NCI-H1436 treated with DMSO at 0.1 percent for 48 hours (cell line): ENCODE measurements at regions not wholly inside any gene's neighbourhood (a gene's known extent, or its start where the extent isn't known, plus 50 kb on each side); places are given as distances from the start of the nearest gene placed in this dataset.
A peak's percentile ranks its signal among the peaks of the same experiment; 100 is the strongest.

Experiments used
- DNase-seq: peaks from one replicate; lab custom pipeline; 2025; lab: John Stamatoyannopoulos, UW

GRCh38 chr9:90024823-90025222 lies 420.0 kb downstream of the GADD45G start:
- no peak for DNase-seq

- DNase-seq: no peak
Measured at GRCh38 chr9:90025816-90026215, 421.0 kb downstream of the GADD45G start.

- no peak for DNase-seq
Measured at GRCh38 chr9:90027296-90027790, 422.5 kb downstream of the GADD45G start.

GRCh38 chr9:90029386-90029785 lies 424.6 kb downstream of the GADD45G start:
- DNase-seq: no peak

- DNase-seq: no peak
Measured at GRCh38 chr9:90029996-90030395, 425.2 kb downstream of the GADD45G start.

- DNase-seq: no peak
Measured at GRCh38 chr9:90032296-90033027, 427.6 kb downstream of the GADD45G start.

- no peak for DNase-seq
Measured at GRCh38 chr9:90033028-90033650, 428.3 kb downstream of the GADD45G start.

- DNase-seq: no peak
Measured at GRCh38 chr9:90034071-90034470, 429.3 kb downstream of the GADD45G start.

- no peak for DNase-seq
Measured at GRCh38 chr9:90035471-90035870, 430.7 kb downstream of the GADD45G start.

GRCh38 chr9:90037146-90037797 lies 432.5 kb downstream of the GADD45G start:
- no peak for DNase-seq

GRCh38 chr9:90038763-90039162 lies 434.0 kb downstream of the GADD45G start:
- DNase-seq: peak; percentile 60

GRCh38 chr9:90044263-90044662 lies 439.5 kb downstream of the GADD45G start:
- no peak for DNase-seq

- DNase-seq: peak; percentile 75
Measured at GRCh38 chr9:90044710-90045151, 439.9 kb downstream of the GADD45G start.

- no peak for DNase-seq
Measured at GRCh38 chr9:90046317-90046861, 441.6 kb downstream of the GADD45G start.

GRCh38 chr9:90047828-90048227 lies 443.0 kb downstream of the GADD45G start:
- DNase-seq: no peak

- DNase-seq: no peak
Measured at GRCh38 chr9:90052366-90052765, 447.6 kb downstream of the GADD45G start.

- DNase-seq: no peak
Measured at GRCh38 chr9:90053027-90053426, 448.2 kb downstream of the GADD45G start.

- no peak for DNase-seq
Measured at GRCh38 chr9:90054810-90055209, 450.0 kb downstream of the GADD45G start.

GRCh38 chr9:90055226-90055625 lies 450.4 kb downstream of the GADD45G start:
- no peak for DNase-seq

- DNase-seq: no peak
Measured at GRCh38 chr9:90057361-90057760, 452.5 kb downstream of the GADD45G start.

GRCh38 chr9:90058182-90058763 lies 453.5 kb downstream of the GADD45G start:
- no peak for DNase-seq

GRCh38 chr9:90059436-90059835 lies 454.6 kb downstream of the GADD45G start:
- DNase-seq: no peak
